Activated CD4-positive, alpha-beta memory T cell treated with anti-CD3 and anti-CD28 coated beads, Interleukin-2, amount 10 ng/mL, durations not matched to agents 7 days and 5 days (primary cell): ENCODE measurements at regions not wholly inside any gene's neighbourhood (a gene's known extent, or its start where the extent isn't known, plus 50 kb on each side); places are given as distances from the start of the nearest gene placed in this dataset.
"Not testable (repeated sequence)": the region's sequence is repeated elsewhere in the genome, so short reads cannot be mapped to it uniquely, and the experiment has no call there.

Experiments used
- CTCF ChIA-PET: fragments of 350-600 bp; sonication (Branson Sonifier 250); formaldehyde crosslinking; loops from one replicate; lab custom pipeline; 2021; ENCODE audit warnings: antibody characterized with exemption, inconsistent platforms; lab: Charles Lee
- POLR2A ChIA-PET: fragments of 350-600 bp; sonication (Branson Sonifier 250); formaldehyde crosslinking; loops from one replicate; lab custom pipeline; 2021; ENCODE audit warnings: antibody characterized with exemption; lab: Charles Lee
- DNase-seq: peaks from one replicate; pipeline ENCODE4 v3.0.0-alpha.2; 2020
- H3K27ac Mint-ChIP-seq: one replicate; pipeline ENCODE4 v1.8.0; 2021; ENCODE audit warnings: mild to moderate bottlenecking, mixed read lengths
- H3K27me3 Mint-ChIP-seq: one replicate; pipeline ENCODE4 v1.8.0; 2021; ENCODE audit warnings: mixed read lengths
- H3K36me3 Mint-ChIP-seq: one replicate; pipeline ENCODE4 v1.8.0; 2021; ENCODE audit warnings: low read depth, mixed read lengths
- H3K4me1 Mint-ChIP-seq: one replicate; pipeline ENCODE4 v1.8.0; 2021; ENCODE audit warnings: mixed read lengths
- H3K4me3 Mint-ChIP-seq: one replicate; pipeline ENCODE4 v1.8.0; 2021; ENCODE audit warnings: mild to moderate bottlenecking, mixed read lengths
- H3K9me3 Mint-ChIP-seq: one replicate; pipeline ENCODE4 v1.8.0; 2021; ENCODE audit warnings: mixed read lengths

DNA sequence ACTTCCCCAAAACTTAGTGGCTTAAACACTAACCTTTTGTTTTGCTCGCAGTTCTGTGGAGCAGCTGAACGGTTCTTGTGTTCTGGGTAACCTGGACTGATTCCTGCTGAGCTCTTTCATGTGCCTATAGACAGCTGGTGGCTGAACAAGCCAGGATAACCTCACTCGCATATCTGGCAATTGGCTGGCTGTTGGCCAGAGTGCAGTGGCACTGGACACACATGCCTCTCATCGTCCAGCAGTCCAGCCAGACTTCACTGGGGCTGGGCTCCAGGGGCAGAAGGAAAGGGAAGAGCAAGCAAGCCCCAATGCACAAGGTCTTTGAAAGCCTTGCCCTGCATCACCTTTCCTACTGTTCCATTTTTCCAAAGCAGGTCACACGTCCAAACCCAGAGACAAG, 53.6 kb upstream of the GATA2 start:
- peaks cover 22% of the 10 kb centered on the region for H3K27me3 Mint-ChIP-seq
- no peaks in the 10 kb centered on the region for H3K9me3 Mint-ChIP-seq
- no peaks in the 10 kb centered on the region for H3K36me3 Mint-ChIP-seq
- H3K4me3 Mint-ChIP-seq = no peak overlapping the region
- H3K27ac Mint-ChIP-seq = no peak overlapping the region
- CTCF ChIA-PET = no interaction called here
- H3K4me1 Mint-ChIP-seq = peaks cover 2% of the 10 kb centered on the region
- DNase-seq = no peak
- POLR2A ChIA-PET = no interaction called here

DNA sequence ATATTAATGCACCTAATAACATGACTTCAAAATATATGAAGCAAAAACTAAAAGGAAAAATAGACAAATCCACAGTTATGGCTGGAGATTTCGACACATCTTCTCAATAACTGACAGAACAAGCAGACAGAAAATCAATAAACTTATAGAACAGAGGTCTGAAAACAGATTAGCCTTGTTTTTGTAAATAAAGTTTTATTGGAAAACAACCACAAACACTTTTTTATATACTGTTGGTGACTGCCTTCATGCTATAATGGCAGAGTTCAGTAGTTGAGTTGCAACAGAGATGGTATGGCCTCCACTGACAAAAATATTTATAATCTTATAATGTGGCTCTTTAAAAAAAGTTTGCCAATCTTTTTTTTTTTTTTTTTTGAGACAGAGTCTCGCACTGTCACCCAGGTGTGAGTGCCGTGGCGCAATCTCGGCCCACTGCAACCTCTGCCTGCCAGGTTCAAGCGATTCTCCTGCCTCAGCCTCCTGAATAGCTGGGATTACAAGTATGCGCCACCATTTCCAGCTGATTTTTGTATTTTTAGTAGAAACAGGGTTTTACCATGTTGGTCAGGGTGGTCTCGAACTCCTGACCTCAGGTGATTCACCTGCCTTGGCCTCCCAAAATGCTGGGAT, 52.2 kb upstream of the GATA2 start:
- no peak for DNase-seq
- no peaks in the 10 kb centered on the region for H3K9me3 Mint-ChIP-seq
- no peak overlapping the region for H3K27ac Mint-ChIP-seq
- ChIA-PET POLR2A (no interaction called here), CTCF (no interaction called here)
- no peaks in the 10 kb centered on the region for H3K36me3 Mint-ChIP-seq
- peaks cover 14% of the 10 kb centered on the region for H3K27me3 Mint-ChIP-seq
- H3K4me3 Mint-ChIP-seq = no peak overlapping the region
- peaks cover 2% of the 10 kb centered on the region for H3K4me1 Mint-ChIP-seq

- H3K9me3 Mint-ChIP-seq = no peaks in the 10 kb centered on the region
- POLR2A ChIA-PET = no interaction called here
- peaks cover 1% of the 10 kb centered on the region for H3K4me1 Mint-ChIP-seq
- no peaks in the 10 kb centered on the region for H3K36me3 Mint-ChIP-seq
- CTCF ChIA-PET = no interaction called here
- no peak for DNase-seq
- no peak overlapping the region for H3K27ac Mint-ChIP-seq
- H3K4me3 Mint-ChIP-seq = no peak overlapping the region
- H3K27me3 Mint-ChIP-seq = peaks cover 18% of the 10 kb centered on the region
These were observed 51.2 kb upstream of the GATA2 start for GRCh38 chr3:128544190-128544589.

DNA sequence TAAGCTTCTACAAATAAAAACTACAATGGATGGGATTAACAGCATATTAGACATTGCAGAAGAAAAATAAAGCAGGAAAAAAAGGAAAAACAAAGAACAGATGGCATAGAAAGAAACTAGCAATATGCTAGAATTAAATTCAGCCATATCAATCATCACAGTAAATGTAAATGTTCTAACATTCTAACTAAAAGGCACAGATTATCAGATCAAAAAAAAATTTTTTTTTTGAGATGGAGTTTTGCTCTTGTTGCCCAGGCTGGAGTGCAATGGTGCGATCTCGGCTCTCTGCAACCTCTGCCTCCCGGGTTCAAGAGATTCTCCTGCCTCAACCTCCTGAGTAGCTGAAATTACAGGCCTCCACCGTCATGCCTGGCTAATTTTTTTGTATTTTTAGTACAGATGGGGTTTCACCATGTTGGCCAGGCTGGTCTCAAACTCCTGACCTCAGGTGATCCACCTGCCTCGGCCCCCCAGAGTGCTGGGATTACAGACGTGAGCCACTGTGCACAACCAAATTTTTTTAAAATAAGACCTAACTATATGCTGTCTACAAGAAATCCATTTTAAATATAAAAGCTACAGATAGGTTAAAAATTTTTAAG, 50.7 kb upstream of the GATA2 start:
- DNase-seq, H3K27ac Mint-ChIP-seq, H3K4me1 Mint-ChIP-seq, H3K4me3 Mint-ChIP-seq, POLR2A ChIA-PET, H3K9me3 Mint-ChIP-seq, H3K36me3 Mint-ChIP-seq, CTCF ChIA-PET: not testable (repeated sequence)
- H3K27me3 Mint-ChIP-seq = peaks cover 21% of the 10 kb centered on the region
